HepG2 (cell line): ENCODE measurements at regions not wholly inside any gene's neighbourhood (a gene's known extent, or its start where the extent isn't known, plus 50 kb on each side); places are given as distances from the start of the nearest gene placed in this dataset.

Source experiments
- ATAC-seq: fragments of 200-7000 bp; cut with Tn5 transposase; 3 replicates; pipeline ENCODE4 v1.9.1; 2020; ENCODE audit warnings: mild to moderate bottlenecking, moderate library complexity
- BruUV-seq: library from RNA; stranded (reverse); fragments of 400-500 nt; replicated peaks from 2 replicates; lab custom pipeline; 2021; lab: Mats Ljungman, UMichigan
- CTCF ChIA-PET: fragments of 300-600 bp; formaldehyde crosslinking; extraction: SDS; loops from one replicate; lab custom pipeline; 2021; ENCODE audit warnings: low total read pairs, inconsistent platforms, low intra/inter-chr PET ratio; lab: Yijun Ruan, JAX
- POLR2A ChIA-PET: fragments of 350-600 bp; sonication (Branson Sonifier 250); formaldehyde crosslinking; loops from one replicate; lab custom pipeline; 2020; ENCODE audit warnings: antibody characterized with exemption, inconsistent platforms; lab: Yijun Ruan, JAX
- DNase-seq: peaks from one replicate; pipeline ENCODE4 v3.0.0-alpha.2; 2015; ENCODE audit warnings: low spot score
- FAIRE-seq: peaks from 3 replicates; lab custom pipeline; 2011; peaks lifted over from hg19 to GRCh38; lab: Jason Lieb, UNC
- H2AFZ ChIP-seq: one replicate; pipeline ENCODE4 v1.6.1; 2011; ENCODE audit warnings: low read length, inconsistent platforms
- H3K27ac ChIP-seq: fragments of 300-600 bp; 3 replicates; pipeline ENCODE4 v1.8.0; 2011; ENCODE audit warnings: mixed run types, mild to moderate bottlenecking, mixed read lengths, low read length, inconsistent platforms; ENCODE audit not compliant: insufficient read depth; ENCODE audit errors: extremely low read length
- H3K27me3 ChIP-seq, 2 experiments: fragments of 200-600 bp in 1 of 2; 2 replicates in 1 of 2; 3 replicates in 1 of 2; pipeline versions ENCODE4 v1.6.0 to v1.8.0; 2011; ENCODE audit warnings: low read length in 2 of 2, mild to moderate bottlenecking in 2 of 2, moderate library complexity in 2 of 2, inconsistent platforms in 1 of 2; ENCODE audit not compliant: insufficient read depth in 2 of 2, control insufficient read depth in 1 of 2
- H3K36me3 ChIP-seq, 2 experiments: fragments of 200-600 bp in 1 of 2; replicated peaks in 1 of 2; 2 replicates in 1 of 2; 3 replicates in 1 of 2; pipeline versions ENCODE4 v1.5.1 to v1.8.0; 2011; ENCODE audit warnings: low read length in 2 of 2, inconsistent platforms in 1 of 2; ENCODE audit not compliant: insufficient read depth in 2 of 2, control insufficient read depth in 1 of 2
- H3K4me1 ChIP-seq: 2 replicates; pipeline ENCODE4 v1.5.1; 2012; ENCODE audit warnings: low read length, inconsistent platforms; ENCODE audit not compliant: insufficient read depth
- H3K4me2 ChIP-seq: 2 replicates; pipeline ENCODE4 v1.6.0; 2011; ENCODE audit warnings: low read depth, low read length, inconsistent platforms
- H3K4me3 ChIP-seq, 3 experiments: fragments of 200-600 bp in 1 of 3; sonication (generic), shearing (Covaris generic) in 1 of 3; replicated peaks in 1 of 3; 2 replicates each; pipeline ENCODE4 v1.5.1; 2011 to 2016; ENCODE audit warnings: low read length in 3 of 3, inconsistent platforms in 2 of 3, low read depth in 2 of 3, mild to moderate bottlenecking in 2 of 3, control low read depth in 1 of 3, mixed read lengths in 1 of 3; ENCODE audit not compliant: insufficient read depth in 1 of 3
- H3K79me2 ChIP-seq: one replicate; pipeline ENCODE4 v1.6.1; 2011; ENCODE audit warnings: low read length, inconsistent platforms; ENCODE audit not compliant: insufficient read depth
- H3K9ac ChIP-seq: 2 replicates; pipeline ENCODE4 v1.6.0; 2011; ENCODE audit warnings: mild to moderate bottlenecking, low read depth, low read length, inconsistent platforms; ENCODE audit not compliant: insufficient read depth
- H3K9me3 ChIP-seq: 2 replicates; pipeline ENCODE4 v1.5.1; 2012; ENCODE audit warnings: mild to moderate bottlenecking, low read length
- H4K20me1 ChIP-seq: 2 replicates; pipeline ENCODE4 v1.6.0; 2011; ENCODE audit warnings: inconsistent platforms, mild to moderate bottlenecking, low read length, moderate library complexity; ENCODE audit not compliant: insufficient read depth
- HNRNPK ChIP-seq: fragments of 200-400 bp; formaldehyde crosslinking; IDR thresholded peaks from 2 replicates; pipeline ENCODE4 v1.6.1; 2018; ENCODE audit warnings: low read length, low read depth, moderate library complexity, mild to moderate bottlenecking; ENCODE audit not compliant: poor library complexity, severe bottlenecking
- RCOR2 ChIP-seq: IDR thresholded peaks from 2 replicates; pipeline ENCODE4 v1.6.1; 2016; ENCODE audit warnings: missing biosample characterization, missing genetic modification reagents
- SMC3 ChIP-seq: IDR thresholded peaks from 2 replicates; pipeline ENCODE4 v1.6.1; 2011; ENCODE audit warnings: low read length, improper control_type of control experiment
- SRSF4 ChIP-seq: fragments of 200-400 bp; formaldehyde crosslinking; IDR thresholded peaks from one replicate; pipeline ENCODE4 v1.6.1; 2018; ENCODE audit warnings: mild to moderate bottlenecking, low read depth, low read length, moderate library complexity; ENCODE audit not compliant: poor library complexity, severe bottlenecking
- STAG1 ChIP-seq: sonication (generic); formaldehyde crosslinking; IDR thresholded peaks from 2 replicates; pipeline ENCODE4 v1.4.0; 2020; ENCODE audit warnings: missing genetic modification reagents
- ZBTB3 ChIP-seq: sonication (generic); formaldehyde crosslinking; IDR thresholded peaks from 2 replicates; pipeline ENCODE4 v1.4.0; 2020; ENCODE audit warnings: low read depth, mild to moderate bottlenecking, moderate library complexity, missing genetic modification reagents, borderline replicate concordance
- WGBS: methylation state at CpG from one replicate; pipeline ENCODE4 v1.1.6; 2017; ENCODE audit warnings: low lambda C conversion rate; 5-methylcytosine and 5-hydroxymethylcytosine counted together
- in situ Hi-C: cut with HindIII; loops from 2 replicates; pipeline ENCODE4 v1.10.0; 2017; ENCODE audit warnings: low pct_unique_long_range_greater_than_20kb; ENCODE audit not compliant: extremely low pct_ligation_motif_present
- intact Hi-C: fragments of 100-400 bp; cut with micrococcal nuclease; formaldehyde crosslinking; loops from one replicate; pipeline ENCODE4 v1.10.0; 2022; ENCODE audit not compliant: unreplicated experiment
- TF ChIP-seq, protein P1 (sequence below): sonication (generic); formaldehyde crosslinking; IDR thresholded peaks from 2 replicates; pipeline ENCODE4 v1.5.1; 2020; ENCODE audit warnings: mild to moderate bottlenecking, missing genetic modification reagents, borderline replicate concordance
- TF ChIP-seq, protein P2 (sequence below): sonication (generic); formaldehyde crosslinking; IDR thresholded peaks from 2 replicates; pipeline ENCODE4 v1.5.0; 2020; ENCODE audit warnings: mild to moderate bottlenecking, missing genetic modification reagents, moderate library complexity

DNA sequence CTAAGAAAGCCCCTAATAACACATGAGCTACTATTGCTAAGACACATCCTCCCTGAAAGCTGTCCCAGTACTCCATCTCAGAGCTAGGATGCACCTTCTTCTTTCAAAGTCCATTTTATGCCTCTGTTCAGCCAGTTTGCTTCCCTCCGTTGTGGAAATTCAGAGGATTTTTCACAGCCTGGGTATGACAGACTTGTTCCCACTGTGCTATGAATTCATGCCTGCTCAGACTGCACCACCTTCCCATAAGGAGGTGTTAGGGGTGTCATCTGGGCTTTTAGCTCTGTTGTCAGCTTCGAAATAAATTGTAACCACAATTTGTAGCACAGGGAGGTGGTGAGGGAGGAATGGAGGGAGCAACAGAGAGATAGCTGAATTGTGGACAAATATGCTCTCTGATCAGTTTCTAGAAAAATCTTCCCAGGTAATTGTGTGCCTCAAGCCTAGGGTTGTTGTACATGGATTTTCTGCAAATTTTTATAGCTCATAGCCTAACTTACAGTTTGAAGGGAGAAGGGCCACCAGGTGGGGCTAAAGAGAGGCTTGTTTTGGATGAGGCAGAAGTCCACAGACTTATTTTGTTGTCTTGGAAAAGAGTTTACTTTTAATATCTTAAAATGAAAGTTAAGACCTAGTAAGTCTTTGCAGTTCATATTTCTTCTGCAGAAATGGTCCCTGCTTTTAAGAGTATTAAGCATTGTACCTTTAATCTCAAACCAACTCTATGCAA, 462.0 kb downstream of the PDCD6IP start:
- Histone ChIP-seq H3K9me3 (no peaks in the 10 kb centered on the region), H3K79me2 (no peaks in the 10 kb centered on the region), H3K4me2 (no peak overlapping the region), H3K36me3 (no peaks in the 10 kb centered on the region), H3K27me3 (no peaks in the 10 kb centered on the region), H3K27ac (no peak overlapping the region), H3K4me1 (no peaks in the 10 kb centered on the region), H3K4me3 (no peak overlapping the region), H3K9ac (no peak overlapping the region), H2AFZ (no peak overlapping the region), H4K20me1 (no peaks in the 10 kb centered on the region)
- in situ Hi-C loops (no loop called here), intact Hi-C loops (loop anchor here (5.0 kb wide), 2 partner anchors 278 to 1687 kb away; no protein-coding TSS in a partner anchor)
- 0% methylated on average over 2 of the region's 2 CpGs for WGBS
- no peak for FAIRE-seq
- TF ChIP-seq HNRNPK (peak; percentile 78), SRSF4 (no peak), ZBTB3 (CRISPR knock-in tag) (no peak), SMC3 (peak; percentile 54), RCOR2 (no peak), STAG1 (CRISPR knock-in tag) (peak; percentile 45; the same call in 1 of the 2 replicates)
- TF ChIP-seq, protein P1, sequence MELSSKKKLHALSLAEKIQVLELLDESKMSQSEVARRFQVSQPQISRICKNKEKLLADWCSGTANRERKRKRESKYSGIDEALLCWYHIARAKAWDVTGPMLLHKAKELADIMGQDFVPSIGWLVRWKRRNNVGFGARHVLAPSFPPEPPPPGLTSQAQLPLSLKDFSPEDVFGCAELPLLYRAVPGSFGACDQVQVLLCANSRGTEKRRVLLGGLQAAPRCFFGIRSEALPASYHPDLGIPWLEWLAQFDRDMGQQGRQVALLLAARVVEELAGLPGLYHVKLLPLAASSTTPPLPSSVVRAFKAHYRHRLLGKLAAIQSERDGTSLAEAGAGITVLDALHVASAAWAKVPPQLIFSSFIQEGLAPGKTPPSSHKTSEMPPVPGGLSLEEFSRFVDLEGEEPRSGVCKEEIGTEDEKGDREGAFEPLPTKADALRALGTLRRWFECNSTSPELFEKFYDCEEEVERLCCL, result no peak
- TF ChIP-seq, protein P2, sequence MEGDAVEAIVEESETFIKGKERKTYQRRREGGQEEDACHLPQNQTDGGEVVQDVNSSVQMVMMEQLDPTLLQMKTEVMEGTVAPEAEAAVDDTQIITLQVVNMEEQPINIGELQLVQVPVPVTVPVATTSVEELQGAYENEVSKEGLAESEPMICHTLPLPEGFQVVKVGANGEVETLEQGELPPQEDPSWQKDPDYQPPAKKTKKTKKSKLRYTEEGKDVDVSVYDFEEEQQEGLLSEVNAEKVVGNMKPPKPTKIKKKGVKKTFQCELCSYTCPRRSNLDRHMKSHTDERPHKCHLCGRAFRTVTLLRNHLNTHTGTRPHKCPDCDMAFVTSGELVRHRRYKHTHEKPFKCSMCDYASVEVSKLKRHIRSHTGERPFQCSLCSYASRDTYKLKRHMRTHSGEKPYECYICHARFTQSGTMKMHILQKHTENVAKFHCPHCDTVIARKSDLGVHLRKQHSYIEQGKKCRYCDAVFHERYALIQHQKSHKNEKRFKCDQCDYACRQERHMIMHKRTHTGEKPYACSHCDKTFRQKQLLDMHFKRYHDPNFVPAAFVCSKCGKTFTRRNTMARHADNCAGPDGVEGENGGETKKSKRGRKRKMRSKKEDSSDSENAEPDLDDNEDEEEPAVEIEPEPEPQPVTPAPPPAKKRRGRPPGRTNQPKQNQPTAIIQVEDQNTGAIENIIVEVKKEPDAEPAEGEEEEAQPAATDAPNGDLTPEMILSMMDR (CRISPR knock-in tag), result peak; percentile 49
- CTCF ChIA-PET, result no interaction called here
- BruUV-seq, result no TSS peak
- DNase-seq, result peak; percentile 10
- ATAC-seq, result peak; percentile 77
- POLR2A ChIA-PET, result no interaction called here
